ENCODE measurements at regions not wholly inside any gene's neighbourhood (a gene's known extent, or its start where the extent isn't known, plus 50 kb on each side); places are given as distances from the start of the nearest gene placed in this dataset.

DNA sequence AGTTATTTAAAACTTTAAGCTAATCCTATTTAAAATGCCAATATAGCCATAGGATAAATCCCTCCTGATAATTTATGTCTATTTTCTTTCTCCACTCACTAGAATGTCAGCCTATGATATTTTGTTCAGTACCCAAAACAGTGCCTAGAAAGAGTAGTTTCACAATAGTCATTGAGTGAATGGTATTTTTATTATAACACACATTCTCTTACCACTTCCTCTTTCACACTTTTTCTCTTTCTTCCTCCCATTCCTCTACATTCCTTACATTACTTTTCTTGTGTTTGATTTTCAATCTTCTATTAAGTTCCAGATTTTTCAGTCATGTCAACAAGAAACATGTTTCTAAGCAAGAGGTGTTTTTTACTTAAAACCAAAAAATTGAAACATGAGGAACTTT, 327.6 kb upstream of the UBE2E3 start:
- Histone ChIP-seq H3K27me3 (ENCODE audit: insufficient read depth, low read length) (no peaks in the 10 kb centered on the region), H3K4me1 (ENCODE audit: insufficient read depth, low read length) (peaks cover 12% of the 10 kb centered on the region), H3K4me3 (ENCODE audit: low read length) (no peak overlapping the region), H3K27ac (ENCODE audit: low read length) (no peak overlapping the region), H3K9ac (ENCODE audit: low read depth, low read length) (no peak overlapping the region), H3K36me3 (ENCODE audit: insufficient read depth, low read depth, low read length) (no peaks in the 10 kb centered on the region), H3K9me3 (ENCODE audit: insufficient read depth, low read depth, low read length) (no peaks in the 10 kb centered on the region)

DNA sequence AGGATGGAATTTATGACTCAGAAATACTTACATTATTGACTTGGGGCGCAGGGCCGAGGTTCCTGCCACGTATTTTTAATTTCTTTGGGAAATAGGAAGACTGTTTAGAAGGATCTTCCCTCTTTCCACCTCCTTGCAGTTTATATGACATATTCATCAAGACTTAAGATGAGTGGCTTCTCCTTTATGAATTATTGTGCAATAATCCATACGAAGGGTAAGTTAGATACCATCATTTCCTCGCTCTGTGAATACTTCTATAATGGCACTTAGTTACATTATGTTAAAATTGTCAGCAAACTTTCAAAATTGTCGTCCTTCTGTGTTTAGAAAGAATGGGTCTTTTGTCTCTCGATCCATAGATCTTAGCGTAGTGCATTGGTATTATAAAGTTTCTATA, 328.8 kb upstream of the UBE2E3 start:
- Histone ChIP-seq H3K36me3 (ENCODE audit: insufficient read depth, low read depth, low read length) (no peaks in the 10 kb centered on the region), H3K4me1 (ENCODE audit: insufficient read depth, low read length) (peaks cover 12% of the 10 kb centered on the region), H3K27me3 (ENCODE audit: insufficient read depth, low read length) (no peaks in the 10 kb centered on the region), H3K9me3 (ENCODE audit: insufficient read depth, low read depth, low read length) (no peaks in the 10 kb centered on the region), H3K9ac (ENCODE audit: low read depth, low read length) (no peak overlapping the region), H3K27ac (ENCODE audit: low read length) (no peak overlapping the region), H3K4me3 (ENCODE audit: low read length) (no peak overlapping the region)

DNA sequence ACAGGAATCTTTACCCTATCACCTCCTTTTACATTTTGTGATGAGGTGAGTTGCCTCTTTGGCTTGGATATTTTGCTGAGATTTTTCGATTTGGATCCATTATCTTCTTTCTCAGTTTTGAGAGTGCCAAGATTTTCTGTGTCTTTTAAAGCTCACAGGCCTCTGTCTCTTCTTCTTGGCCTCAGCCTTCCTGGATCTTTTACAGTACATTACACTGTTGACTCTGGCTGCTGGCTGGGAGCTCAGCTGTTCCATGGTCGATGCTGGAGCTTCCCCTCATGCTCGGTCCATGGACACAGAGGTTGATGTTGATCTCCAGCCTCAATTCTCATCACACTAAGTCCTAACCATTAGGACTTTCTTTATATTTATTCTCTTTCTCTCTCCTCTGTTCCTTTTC, 332.8 kb upstream of the UBE2E3 start:
- Histone ChIP-seq H3K27me3 (ENCODE audit: insufficient read depth, low read length) (no peaks in the 10 kb centered on the region), H3K27ac (ENCODE audit: low read length) (no peak overlapping the region), H3K4me1 (ENCODE audit: insufficient read depth, low read length) (peaks cover 9% of the 10 kb centered on the region), H3K4me3 (ENCODE audit: low read length) (no peak overlapping the region), H3K36me3 (ENCODE audit: insufficient read depth, low read depth, low read length) (no peaks in the 10 kb centered on the region), H3K9ac (ENCODE audit: low read depth, low read length) (no peak overlapping the region), H3K9me3 (ENCODE audit: insufficient read depth, low read depth, low read length) (no peaks in the 10 kb centered on the region)

- Histone ChIP-seq H3K4me3 (ENCODE audit: low read length) (no peak overlapping the region), H3K4me1 (ENCODE audit: insufficient read depth, low read length) (peaks cover 9% of the 10 kb centered on the region), H3K9me3 (ENCODE audit: insufficient read depth, low read depth, low read length) (no peaks in the 10 kb centered on the region), H3K9ac (ENCODE audit: low read depth, low read length) (no peak overlapping the region), H3K36me3 (ENCODE audit: insufficient read depth, low read depth, low read length) (no peaks in the 10 kb centered on the region), H3K27me3 (ENCODE audit: insufficient read depth, low read length) (no peaks in the 10 kb centered on the region), H3K27ac (ENCODE audit: low read length) (no peak overlapping the region)
These were observed 333.2 kb upstream of the UBE2E3 start for GRCh38 chr2:180647221-180647620.

DNA sequence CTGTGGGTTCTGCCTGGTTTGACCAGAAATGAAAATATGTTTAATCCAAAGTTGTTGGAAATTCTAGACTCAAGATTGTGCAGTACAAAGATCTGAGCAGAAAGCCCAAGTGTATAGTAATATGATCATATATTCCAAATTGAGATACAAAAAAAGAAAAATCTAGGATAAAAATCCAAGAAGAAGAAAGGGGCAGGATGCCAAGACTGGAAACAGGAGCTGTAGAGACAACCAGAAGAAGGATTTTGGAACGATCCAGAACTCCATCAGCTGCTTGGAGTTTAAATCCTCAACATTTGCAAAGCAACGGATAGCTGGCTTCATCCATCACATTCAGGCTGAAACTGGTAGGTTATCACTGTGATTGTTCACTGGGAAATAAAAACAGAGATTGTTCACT, 333.6 kb upstream of the UBE2E3 start:
- no peaks in the 10 kb centered on the region for H3K9me3 ChIP-seq (ENCODE audit: insufficient read depth, low read depth, low read length)
- H3K27ac ChIP-seq (ENCODE audit: low read length) = no peak overlapping the region
- no peaks in the 10 kb centered on the region for H3K36me3 ChIP-seq (ENCODE audit: insufficient read depth, low read depth, low read length)
- H3K4me1 ChIP-seq (ENCODE audit: insufficient read depth, low read length) = peaks cover 9% of the 10 kb centered on the region
- H3K4me3 ChIP-seq (ENCODE audit: low read length) = no peak overlapping the region
- H3K27me3 ChIP-seq (ENCODE audit: insufficient read depth, low read length) = no peaks in the 10 kb centered on the region
- H3K9ac ChIP-seq (ENCODE audit: low read depth, low read length) = no peak overlapping the region

GRCh38 chr2:180644709-180645108, 335.7 kb upstream of the UBE2E3 start:
- Histone ChIP-seq H3K4me3 (ENCODE audit: low read length) (no peak overlapping the region), H3K36me3 (ENCODE audit: insufficient read depth, low read depth, low read length) (no peaks in the 10 kb centered on the region), H3K27me3 (ENCODE audit: insufficient read depth, low read length) (no peaks in the 10 kb centered on the region), H3K4me1 (ENCODE audit: insufficient read depth, low read length) (no peaks in the 10 kb centered on the region), H3K9ac (ENCODE audit: low read depth, low read length) (no peak overlapping the region), H3K27ac (ENCODE audit: low read length) (no peak overlapping the region), H3K9me3 (ENCODE audit: insufficient read depth, low read depth, low read length) (no peaks in the 10 kb centered on the region)

DNA sequence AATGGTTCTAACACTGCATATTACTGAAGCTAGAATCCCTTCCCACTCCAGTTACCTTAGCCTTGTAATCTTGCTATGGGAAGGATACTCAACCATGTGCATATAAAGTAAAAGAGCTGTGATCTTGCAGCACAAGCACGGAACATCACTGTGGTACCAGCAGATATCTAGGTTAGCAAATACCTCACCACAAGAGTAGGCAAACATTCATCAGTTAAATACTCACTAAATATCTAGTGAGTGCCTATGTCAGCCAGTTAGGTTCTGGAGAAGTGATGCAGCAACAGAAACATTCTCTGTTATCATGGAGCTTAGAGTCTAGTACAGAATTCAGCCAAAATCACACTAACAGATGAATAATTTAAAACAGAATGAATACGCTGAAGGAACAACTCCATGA, 349.6 kb upstream of the UBE2E3 start:
- H3K27me3 ChIP-seq (ENCODE audit: insufficient read depth, low read length) = no peaks in the 10 kb centered on the region
- no peak overlapping the region for H3K9ac ChIP-seq (ENCODE audit: low read depth, low read length)
- H3K4me1 ChIP-seq (ENCODE audit: insufficient read depth, low read length) = peaks cover 6% of the 10 kb centered on the region
- no peaks in the 10 kb centered on the region for H3K9me3 ChIP-seq (ENCODE audit: insufficient read depth, low read depth, low read length)
- no peak overlapping the region for H3K4me3 ChIP-seq (ENCODE audit: low read length)
- H3K36me3 ChIP-seq (ENCODE audit: insufficient read depth, low read depth, low read length) = no peaks in the 10 kb centered on the region
- no peak overlapping the region for H3K27ac ChIP-seq (ENCODE audit: low read length)

GRCh38 chr2:180625006-180625844, 355.2 kb upstream of the UBE2E3 start:
- Histone ChIP-seq H3K9ac (ENCODE audit: low read depth, low read length) (no peak overlapping the region), H3K27ac (ENCODE audit: low read length) (no peak overlapping the region), H3K4me3 (ENCODE audit: low read length) (no peak overlapping the region)

DNA sequence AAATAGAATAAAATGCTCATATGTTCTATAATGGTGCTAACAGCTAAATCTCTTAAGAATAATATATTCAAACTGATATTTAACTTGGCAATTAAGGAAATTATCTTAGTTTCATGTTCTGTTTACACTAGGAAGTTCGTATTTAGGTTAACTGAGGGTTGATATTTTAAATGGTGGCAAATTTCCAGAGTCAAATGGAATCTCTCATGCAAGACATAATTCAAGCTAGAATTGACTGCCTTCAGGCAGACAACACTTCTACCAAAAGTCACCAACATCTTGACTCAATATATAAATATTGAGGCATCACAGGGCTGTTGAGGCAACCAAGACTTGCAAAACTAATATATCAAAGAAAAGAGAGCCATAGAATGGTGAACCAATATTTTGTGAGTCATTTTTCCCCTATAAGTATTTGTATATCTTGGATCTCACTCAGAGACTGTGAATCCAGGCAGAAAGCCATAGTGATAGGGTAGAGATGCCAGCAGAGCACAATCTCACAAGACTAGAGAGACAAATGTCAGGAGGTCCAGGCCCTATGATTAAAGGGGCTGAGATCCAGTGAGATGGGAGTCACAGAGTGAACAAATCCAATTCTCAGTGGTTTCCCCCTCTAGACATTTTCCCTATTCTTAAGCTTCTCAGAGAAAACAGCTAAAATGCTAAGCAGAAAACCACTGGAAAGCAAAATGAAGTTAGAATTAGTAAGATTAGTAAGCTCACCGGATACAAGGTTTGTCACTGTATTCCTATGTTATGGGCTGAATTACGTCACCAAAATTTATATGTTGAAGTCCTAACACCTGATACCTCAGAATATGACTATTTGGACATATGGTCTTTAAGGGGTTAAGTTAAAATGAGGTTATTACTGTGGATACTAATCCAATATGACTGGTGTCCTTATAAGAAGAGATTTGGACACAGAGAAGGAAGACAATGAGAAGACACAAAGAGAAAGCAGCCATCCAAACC, 358.2 kb upstream of the UBE2E3 start:
- no peak overlapping the region for H3K27ac ChIP-seq (ENCODE audit: low read length)
- H3K9me3 ChIP-seq (ENCODE audit: insufficient read depth, low read depth, low read length) = no peaks in the 10 kb centered on the region
- H3K9ac ChIP-seq (ENCODE audit: low read depth, low read length) = no peak overlapping the region
- no peak overlapping the region for H3K4me3 ChIP-seq (ENCODE audit: low read length)
- H3K36me3 ChIP-seq (ENCODE audit: insufficient read depth, low read depth, low read length) = no peaks in the 10 kb centered on the region
- H3K27me3 ChIP-seq (ENCODE audit: insufficient read depth, low read length) = no peaks in the 10 kb centered on the region
- H3K4me1 ChIP-seq (ENCODE audit: insufficient read depth, low read length) = no peaks in the 10 kb centered on the region

More at GRCh38 chr2:180625006-180625844, 355.2 kb upstream of the UBE2E3 start:
- H3K9me3 ChIP-seq (ENCODE audit: insufficient read depth, low read depth, low read length) = no peaks in the 10 kb centered on the region
- H3K4me1 ChIP-seq (ENCODE audit: insufficient read depth, low read length) = no peaks in the 10 kb centered on the region
- H3K27me3 ChIP-seq (ENCODE audit: insufficient read depth, low read length) = no peaks in the 10 kb centered on the region
- no peaks in the 10 kb centered on the region for H3K36me3 ChIP-seq (ENCODE audit: insufficient read depth, low read depth, low read length)

DNA sequence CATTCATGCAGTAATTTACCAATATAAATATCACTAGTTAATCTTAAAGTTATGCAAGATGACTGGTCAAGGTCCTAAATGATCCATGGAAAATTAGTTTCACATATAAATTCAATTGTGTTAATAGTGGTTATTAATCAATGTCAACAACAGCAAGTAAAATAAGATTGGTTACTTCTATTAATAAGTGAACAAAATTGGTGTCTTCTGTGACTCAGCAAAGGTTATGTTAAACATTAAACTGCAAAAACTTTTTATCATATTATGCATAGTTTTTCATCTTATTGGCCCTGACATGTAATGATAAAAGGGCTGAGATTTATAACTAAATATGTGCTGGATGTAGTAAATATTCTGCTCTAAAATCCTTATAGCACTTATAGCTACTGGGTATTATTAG, 359.0 kb upstream of the UBE2E3 start:
- H3K36me3 ChIP-seq (ENCODE audit: insufficient read depth, low read depth, low read length) = no peaks in the 10 kb centered on the region
- no peaks in the 10 kb centered on the region for H3K27me3 ChIP-seq (ENCODE audit: insufficient read depth, low read length)
- H3K9ac ChIP-seq (ENCODE audit: low read depth, low read length) = no peak overlapping the region
- H3K27ac ChIP-seq (ENCODE audit: low read length) = no peak overlapping the region
- H3K9me3 ChIP-seq (ENCODE audit: insufficient read depth, low read depth, low read length) = no peaks in the 10 kb centered on the region
- H3K4me3 ChIP-seq (ENCODE audit: low read length) = no peak overlapping the region
- no peaks in the 10 kb centered on the region for H3K4me1 ChIP-seq (ENCODE audit: insufficient read depth, low read length)

GRCh38 chr2:180618570-180618969, 361.8 kb upstream of the UBE2E3 start:
- Histone ChIP-seq H3K4me1 (ENCODE audit: insufficient read depth, low read length) (no peaks in the 10 kb centered on the region), H3K27ac (ENCODE audit: low read length) (no peak overlapping the region), H3K36me3 (ENCODE audit: insufficient read depth, low read depth, low read length) (no peaks in the 10 kb centered on the region), H3K9ac (ENCODE audit: low read depth, low read length) (no peak overlapping the region), H3K4me3 (ENCODE audit: low read length) (no peak overlapping the region), H3K9me3 (ENCODE audit: insufficient read depth, low read depth, low read length) (no peaks in the 10 kb centered on the region), H3K27me3 (ENCODE audit: insufficient read depth, low read length) (no peaks in the 10 kb centered on the region)

DNA sequence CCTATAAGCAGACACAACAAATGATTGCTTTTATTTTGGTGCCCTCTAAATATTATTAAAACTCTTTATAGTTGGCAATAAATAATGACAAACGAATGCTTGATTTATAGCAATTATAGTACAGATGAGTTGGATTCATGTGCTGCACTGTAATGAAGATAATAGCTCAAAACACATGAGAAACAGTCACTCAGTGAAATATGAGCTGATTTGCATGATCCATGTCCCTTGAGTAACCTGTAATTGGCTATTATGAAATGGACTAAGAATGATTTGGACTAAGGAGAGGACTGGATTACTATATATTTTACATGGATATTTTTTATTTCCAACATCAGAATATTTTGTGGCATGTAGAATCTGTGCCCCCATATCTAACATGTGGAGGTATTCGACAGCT, 365.6 kb upstream of the UBE2E3 start:
- no peaks in the 10 kb centered on the region for H3K4me1 ChIP-seq (ENCODE audit: insufficient read depth, low read length)
- H3K27me3 ChIP-seq (ENCODE audit: insufficient read depth, low read length) = no peaks in the 10 kb centered on the region
- no peaks in the 10 kb centered on the region for H3K36me3 ChIP-seq (ENCODE audit: insufficient read depth, low read depth, low read length)
- no peak overlapping the region for H3K4me3 ChIP-seq (ENCODE audit: low read length)
- H3K27ac ChIP-seq (ENCODE audit: low read length) = no peak overlapping the region
- H3K9ac ChIP-seq (ENCODE audit: low read depth, low read length) = no peak overlapping the region
- H3K9me3 ChIP-seq (ENCODE audit: insufficient read depth, low read depth, low read length) = no peaks in the 10 kb centered on the region
